ENCODE measurements at regions not wholly inside any gene's neighbourhood (a gene's known extent, or its start where the extent isn't known, plus 50 kb on each side); places are given as distances from the start of the nearest gene placed in this dataset.

DNA sequence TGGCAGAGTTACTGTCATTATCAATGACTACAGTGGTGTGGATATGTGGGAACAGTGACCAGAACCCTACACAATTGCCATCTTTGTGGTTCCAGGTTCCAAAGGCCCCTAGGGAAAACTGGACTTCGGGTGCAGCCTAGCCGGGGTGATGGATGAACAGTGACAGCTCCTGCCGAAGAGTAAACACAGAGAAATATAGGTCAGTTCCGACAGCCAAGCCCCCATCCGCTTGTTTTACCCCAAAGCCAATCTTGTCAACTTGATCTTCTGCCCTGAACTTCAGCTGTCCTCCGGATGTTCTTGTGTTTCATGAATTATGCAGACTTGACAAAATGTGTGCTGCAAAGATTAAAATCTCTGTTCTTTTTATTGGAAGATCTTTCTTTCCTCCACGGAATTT, 200.4 kb upstream of the SRRM4 start:
- no peak for DNase-seq
- no peak overlapping the region for H3K27ac Mint-ChIP-seq
- H3K4me3 Mint-ChIP-seq: no peak overlapping the region
- ChIA-PET CTCF (no interaction called here), POLR2A (no interaction called here)
- H3K4me1 Mint-ChIP-seq: no peaks in the 10 kb centered on the region
- no peaks in the 10 kb centered on the region for H3K27me3 Mint-ChIP-seq
- H3K9me3 Mint-ChIP-seq: peaks cover under 1% of the 10 kb centered on the region
- no peaks in the 10 kb centered on the region for H3K36me3 Mint-ChIP-seq (ENCODE audit: low read depth)

DNA sequence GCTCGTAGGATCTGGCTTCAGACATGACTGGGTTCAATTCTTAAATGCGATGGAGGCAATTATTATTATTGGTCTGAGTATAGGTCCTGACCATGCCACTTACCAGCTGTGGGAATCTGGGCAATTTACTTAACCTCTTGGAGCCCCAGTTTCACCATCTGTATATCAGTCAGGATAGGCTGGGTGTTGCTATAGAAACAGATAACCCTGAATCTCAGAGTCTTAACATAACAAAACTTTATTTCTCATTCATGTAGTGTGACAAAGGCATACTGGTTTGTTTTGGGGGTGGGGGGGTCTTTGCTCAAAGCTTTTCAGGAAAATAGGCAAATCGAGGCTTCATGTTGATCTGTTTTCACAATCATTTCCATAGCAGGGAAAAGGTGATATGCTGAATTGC, 199.6 kb upstream of the SRRM4 start:
- DNase-seq: no peak

DNA sequence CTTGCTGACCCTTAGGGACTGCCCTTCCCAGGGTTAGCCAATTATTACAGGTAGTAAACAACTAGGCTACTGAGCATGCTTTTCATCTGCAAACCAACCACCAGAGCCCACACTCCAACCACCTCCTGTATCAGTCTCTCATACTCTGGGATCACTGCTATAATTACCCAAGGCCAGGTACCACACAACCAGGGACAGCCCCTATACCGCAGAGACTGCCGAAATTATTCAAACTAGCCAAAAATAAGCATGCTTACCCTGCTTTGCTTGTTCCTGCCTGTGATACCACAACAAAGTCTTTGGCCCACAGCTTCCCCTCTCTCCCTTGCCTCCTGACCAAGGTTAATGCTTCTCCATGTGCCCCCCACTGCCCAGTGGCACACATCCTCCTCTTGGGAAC, 197.6 kb upstream of the SRRM4 start:
- no peaks in the 10 kb centered on the region for H3K27me3 Mint-ChIP-seq
- no peaks in the 10 kb centered on the region for H3K36me3 Mint-ChIP-seq (ENCODE audit: low read depth)
- H3K27ac Mint-ChIP-seq: no peak overlapping the region
- no peak overlapping the region for H3K4me3 Mint-ChIP-seq
- H3K4me1 Mint-ChIP-seq: no peaks in the 10 kb centered on the region
- ChIA-PET CTCF (no interaction called here), POLR2A (no interaction called here)
- DNase-seq: no peak
- peaks cover 2% of the 10 kb centered on the region for H3K9me3 Mint-ChIP-seq

More for the DNA sequence above, 199.6 kb upstream of the SRRM4 start:
- Mint-ChIP-seq H3K9me3 (peaks cover 2% of the 10 kb centered on the region), H3K27ac (no peak overlapping the region), H3K4me1 (no peaks in the 10 kb centered on the region), H3K27me3 (no peaks in the 10 kb centered on the region), H3K36me3 (ENCODE audit: low read depth) (no peaks in the 10 kb centered on the region), H3K4me3 (no peak overlapping the region)
- CTCF ChIA-PET: no interaction called here
- POLR2A ChIA-PET: no interaction called here

DNA sequence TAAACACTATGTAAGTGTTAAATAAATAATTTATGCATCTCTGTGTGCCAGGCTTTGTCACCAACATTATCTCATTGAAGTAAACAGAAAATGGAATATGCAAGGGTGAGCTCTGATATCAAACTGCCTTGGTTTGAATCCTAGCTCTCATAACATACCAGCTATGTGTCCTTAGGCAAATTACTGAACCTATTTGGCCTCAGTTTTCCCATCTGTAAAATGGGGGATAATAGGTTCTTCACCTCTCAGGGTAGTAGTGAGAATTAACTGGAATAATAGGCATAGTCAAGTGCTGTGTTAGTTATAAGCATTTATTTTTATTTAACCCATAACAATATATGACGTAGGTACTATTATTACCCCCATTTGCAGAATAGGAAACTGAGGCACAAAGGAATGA, 190.8 kb upstream of the SRRM4 start:
- ChIA-PET POLR2A (no interaction called here), CTCF (no interaction called here)
- Mint-ChIP-seq H3K4me1 (no peaks in the 10 kb centered on the region), H3K27me3 (no peaks in the 10 kb centered on the region), H3K36me3 (ENCODE audit: low read depth) (no peaks in the 10 kb centered on the region), H3K27ac (no peak overlapping the region), H3K9me3 (peaks cover 2% of the 10 kb centered on the region), H3K4me3 (no peak overlapping the region)
- no peak for DNase-seq

DNA sequence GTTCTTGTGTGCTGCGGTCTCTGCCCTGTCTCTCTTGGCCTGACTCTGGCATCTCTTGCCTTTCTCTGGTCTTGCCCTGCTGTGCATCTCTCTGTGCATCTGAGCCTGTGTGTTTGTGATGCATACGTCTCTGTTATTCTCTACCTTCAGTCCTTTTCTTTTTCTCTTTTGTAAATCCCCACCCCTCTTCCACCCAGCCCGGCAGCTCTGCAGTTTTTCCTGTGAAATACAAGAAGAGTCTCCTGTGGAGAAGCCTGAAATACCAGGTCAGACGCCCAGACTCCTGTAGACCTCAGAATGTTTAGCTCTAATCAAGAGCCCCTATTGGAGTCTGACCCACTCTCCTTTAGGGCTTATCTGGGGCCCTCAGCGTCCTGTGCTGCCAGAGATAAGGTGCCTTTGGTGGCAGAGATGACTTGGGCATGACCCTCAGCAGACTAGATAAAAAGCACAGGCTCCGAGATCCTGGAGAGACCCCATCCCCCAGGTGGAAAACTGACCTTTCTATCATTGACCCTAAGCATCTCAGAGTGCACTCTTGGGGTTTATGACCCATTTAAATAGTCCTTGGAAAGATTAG, 167.5 kb upstream of the SRRM4 start:
- H3K36me3 Mint-ChIP-seq (ENCODE audit: low read depth): no peaks in the 10 kb centered on the region
- no peaks in the 10 kb centered on the region for H3K4me1 Mint-ChIP-seq
- no peak for DNase-seq
- no peak overlapping the region for H3K4me3 Mint-ChIP-seq
- ChIA-PET POLR2A (no interaction called here), CTCF (no interaction called here)
- no peaks in the 10 kb centered on the region for H3K27me3 Mint-ChIP-seq
- H3K27ac Mint-ChIP-seq: no peak overlapping the region
- no peaks in the 10 kb centered on the region for H3K9me3 Mint-ChIP-seq

DNA sequence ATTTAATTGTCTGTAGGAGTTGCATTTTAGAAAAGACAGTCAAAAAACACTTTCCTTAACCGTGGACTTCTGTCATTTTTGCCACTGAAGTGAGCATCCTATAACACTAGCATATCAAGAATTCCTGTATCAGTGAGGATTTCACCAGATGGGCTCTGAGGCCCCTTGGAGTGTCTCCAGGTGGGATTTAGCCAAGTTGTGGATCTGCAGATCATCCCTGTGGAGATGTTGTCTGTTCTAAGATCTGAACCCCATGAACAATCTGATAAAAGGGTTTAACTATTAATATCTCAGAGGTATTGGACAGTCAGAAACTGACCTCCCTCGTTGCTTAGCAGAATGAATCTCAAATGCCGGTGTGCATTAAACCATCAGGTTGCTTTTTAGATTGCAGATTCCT, 165.0 kb upstream of the SRRM4 start:
- ChIA-PET CTCF (no interaction called here), POLR2A (no interaction called here)
- H3K4me3 Mint-ChIP-seq: no peak overlapping the region
- no peak overlapping the region for H3K27ac Mint-ChIP-seq
- H3K27me3 Mint-ChIP-seq: no peaks in the 10 kb centered on the region
- H3K9me3 Mint-ChIP-seq: no peaks in the 10 kb centered on the region
- H3K36me3 Mint-ChIP-seq (ENCODE audit: low read depth): no peaks in the 10 kb centered on the region
- H3K4me1 Mint-ChIP-seq: no peaks in the 10 kb centered on the region
- no peak for DNase-seq

DNA sequence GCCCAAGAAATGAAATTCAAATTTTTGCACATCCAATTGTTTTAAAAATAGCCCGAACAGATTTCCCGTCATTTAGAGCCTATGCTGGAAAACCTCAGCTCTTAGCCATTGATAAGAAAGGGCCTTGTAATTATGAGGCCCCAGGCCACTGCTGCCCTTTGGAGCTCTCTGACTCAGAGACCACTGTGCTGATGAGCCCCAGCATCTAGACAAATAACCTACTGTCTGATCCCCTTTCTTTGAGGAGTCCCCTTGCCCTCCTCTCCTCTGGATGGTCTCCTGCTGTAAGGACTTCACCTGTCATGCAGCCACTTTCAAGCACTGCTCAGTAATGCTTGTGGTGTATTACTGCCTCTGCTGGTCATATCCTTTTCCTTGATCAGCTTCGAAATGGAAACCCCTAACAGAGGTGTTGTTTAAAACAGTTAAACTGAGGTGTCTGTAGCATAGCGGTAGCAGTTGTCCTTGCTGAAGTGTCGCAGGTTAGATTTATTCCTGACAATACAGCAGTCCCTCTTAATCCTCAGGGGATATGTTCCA, 159.9 kb upstream of the SRRM4 start:
- no peak overlapping the region for H3K27ac Mint-ChIP-seq
- DNase-seq: no peak
- no peak overlapping the region for H3K4me3 Mint-ChIP-seq
- ChIA-PET POLR2A (no interaction called here), CTCF (no interaction called here)
- H3K27me3 Mint-ChIP-seq: no peaks in the 10 kb centered on the region
- no peaks in the 10 kb centered on the region for H3K36me3 Mint-ChIP-seq (ENCODE audit: low read depth)
- H3K9me3 Mint-ChIP-seq: peaks cover 3% of the 10 kb centered on the region
- no peaks in the 10 kb centered on the region for H3K4me1 Mint-ChIP-seq

DNA sequence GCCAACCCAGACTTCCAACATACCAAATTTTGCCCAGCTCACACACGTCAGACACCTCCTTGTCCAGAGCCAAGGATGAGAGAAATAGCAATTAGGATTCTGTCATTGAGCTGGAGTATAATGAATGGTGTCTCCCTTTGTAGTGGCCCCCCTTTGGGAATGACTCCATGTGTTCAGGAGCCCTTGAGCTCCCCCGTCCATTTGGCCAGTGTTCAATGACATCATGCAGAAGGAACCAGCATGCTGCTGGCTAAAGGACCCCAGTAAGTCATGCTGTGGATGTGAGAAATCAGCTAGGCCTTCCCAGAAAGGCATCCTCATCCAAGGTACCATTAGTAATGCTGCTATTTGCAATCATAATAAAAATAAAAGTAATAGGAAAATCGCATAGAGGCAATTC, 158.8 kb upstream of the SRRM4 start:
- no peak for DNase-seq
- ChIA-PET CTCF (no interaction called here), POLR2A (no interaction called here)
- H3K4me3 Mint-ChIP-seq: no peak overlapping the region
- H3K36me3 Mint-ChIP-seq (ENCODE audit: low read depth): no peaks in the 10 kb centered on the region
- H3K27me3 Mint-ChIP-seq: no peaks in the 10 kb centered on the region
- H3K27ac Mint-ChIP-seq: no peak overlapping the region
- H3K9me3 Mint-ChIP-seq: peaks cover 3% of the 10 kb centered on the region
- H3K4me1 Mint-ChIP-seq: no peaks in the 10 kb centered on the region

DNA sequence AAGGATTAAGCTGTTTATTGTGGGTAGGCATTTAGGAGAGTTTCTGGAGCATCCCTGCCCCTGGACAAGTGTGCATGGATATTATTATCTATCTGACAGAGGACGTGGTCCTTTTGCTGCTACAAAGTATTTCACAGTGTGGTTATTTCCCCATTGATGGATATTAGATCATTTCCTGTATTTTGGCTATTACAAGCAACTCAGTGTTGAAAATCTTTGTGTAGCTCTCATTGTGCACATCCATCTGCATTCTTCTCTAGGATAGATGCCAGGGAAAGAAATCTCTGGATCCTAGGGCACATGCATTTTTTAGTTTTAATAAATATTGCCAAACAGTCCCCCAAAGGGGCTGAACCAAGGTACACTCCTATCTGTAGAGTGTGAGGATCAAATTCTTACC, 154.3 kb upstream of the SRRM4 start:
- DNase-seq: no peak
- no peaks in the 10 kb centered on the region for H3K36me3 Mint-ChIP-seq (ENCODE audit: low read depth)
- H3K9me3 Mint-ChIP-seq: peaks cover 3% of the 10 kb centered on the region
- POLR2A ChIA-PET: no interaction called here
- no peak overlapping the region for H3K4me3 Mint-ChIP-seq
- no peaks in the 10 kb centered on the region for H3K27me3 Mint-ChIP-seq
- H3K4me1 Mint-ChIP-seq: no peaks in the 10 kb centered on the region
- no peak overlapping the region for H3K27ac Mint-ChIP-seq
- CTCF ChIA-PET: no interaction called here

DNA sequence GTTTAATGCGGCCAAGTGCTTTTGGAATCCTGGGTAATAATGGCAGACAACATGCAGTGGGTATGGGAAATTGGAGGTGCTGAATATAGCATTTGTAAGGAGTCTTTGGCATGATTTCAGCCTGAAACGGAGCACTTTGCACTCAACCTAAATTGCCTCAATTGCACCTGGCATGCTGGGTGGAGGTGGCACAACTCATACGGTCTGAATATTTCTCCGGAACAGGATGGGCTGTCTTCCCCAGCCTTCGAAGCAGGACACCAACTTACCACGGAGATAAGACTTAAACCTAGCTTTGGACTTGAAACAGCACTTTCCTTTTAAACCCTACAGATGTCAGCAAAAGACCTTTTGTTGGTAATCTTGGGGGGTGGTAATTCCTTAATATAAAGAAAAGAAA, 153.7 kb upstream of the SRRM4 start:
- H3K27me3 Mint-ChIP-seq: no peaks in the 10 kb centered on the region
- POLR2A ChIA-PET: no interaction called here
- H3K27ac Mint-ChIP-seq: no peak overlapping the region
- peaks cover 3% of the 10 kb centered on the region for H3K9me3 Mint-ChIP-seq
- no peak overlapping the region for H3K4me3 Mint-ChIP-seq
- no peak for DNase-seq
- H3K4me1 Mint-ChIP-seq: no peaks in the 10 kb centered on the region
- CTCF ChIA-PET: no interaction called here
- no peaks in the 10 kb centered on the region for H3K36me3 Mint-ChIP-seq (ENCODE audit: low read depth)

DNA sequence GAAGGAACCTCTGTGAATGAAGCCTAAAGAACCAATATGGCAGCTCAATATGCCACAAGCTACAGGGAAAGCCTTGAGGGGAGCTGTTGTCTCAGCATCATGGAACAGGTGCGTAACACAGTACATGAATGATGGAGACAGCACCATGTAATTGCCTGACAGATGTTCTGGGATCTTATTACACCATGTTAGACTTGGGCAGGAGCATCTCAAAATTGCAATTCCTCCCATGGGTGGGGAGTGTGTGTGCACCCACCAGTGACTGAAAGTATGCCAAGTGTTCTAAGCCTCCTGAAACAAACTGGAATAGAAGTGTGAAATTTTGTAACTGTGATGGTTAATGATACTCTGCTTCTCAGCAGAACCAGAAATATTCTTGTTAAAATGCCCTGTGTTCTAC, 151.0 kb upstream of the SRRM4 start:
- H3K4me1 Mint-ChIP-seq: no peaks in the 10 kb centered on the region
- DNase-seq: no peak
- ChIA-PET CTCF (interaction anchor here (1.3 kb wide), 1 partner anchor 14 kb away, joined by 3 read pairs; no protein-coding TSS in a partner anchor), POLR2A (no interaction called here)
- no peaks in the 10 kb centered on the region for H3K36me3 Mint-ChIP-seq (ENCODE audit: low read depth)
- no peak overlapping the region for H3K4me3 Mint-ChIP-seq
- no peaks in the 10 kb centered on the region for H3K9me3 Mint-ChIP-seq
- H3K27me3 Mint-ChIP-seq: no peaks in the 10 kb centered on the region
- H3K27ac Mint-ChIP-seq: no peak overlapping the region

DNA sequence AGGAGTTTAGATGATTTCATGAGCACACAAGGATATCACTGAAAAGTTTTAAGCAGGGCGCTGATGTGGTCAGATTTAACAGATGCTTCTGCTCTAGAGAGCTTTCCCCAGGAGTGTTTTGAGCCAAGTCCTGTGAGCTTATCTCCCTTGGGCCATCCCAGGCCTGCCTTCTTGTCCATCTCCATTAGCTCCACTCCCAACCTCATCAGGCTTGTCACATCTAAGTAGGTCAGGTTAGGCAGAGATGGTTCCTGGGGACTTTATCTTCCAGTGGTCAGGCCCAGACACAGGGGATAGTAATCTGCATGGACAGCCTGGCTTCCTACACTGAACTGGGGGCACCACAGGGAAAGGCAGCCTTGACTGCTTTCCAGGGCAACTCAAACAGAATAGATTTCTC, 145.4 kb upstream of the SRRM4 start:
- H3K4me1 Mint-ChIP-seq: no peaks in the 10 kb centered on the region
- no peak overlapping the region for H3K27ac Mint-ChIP-seq

DNA sequence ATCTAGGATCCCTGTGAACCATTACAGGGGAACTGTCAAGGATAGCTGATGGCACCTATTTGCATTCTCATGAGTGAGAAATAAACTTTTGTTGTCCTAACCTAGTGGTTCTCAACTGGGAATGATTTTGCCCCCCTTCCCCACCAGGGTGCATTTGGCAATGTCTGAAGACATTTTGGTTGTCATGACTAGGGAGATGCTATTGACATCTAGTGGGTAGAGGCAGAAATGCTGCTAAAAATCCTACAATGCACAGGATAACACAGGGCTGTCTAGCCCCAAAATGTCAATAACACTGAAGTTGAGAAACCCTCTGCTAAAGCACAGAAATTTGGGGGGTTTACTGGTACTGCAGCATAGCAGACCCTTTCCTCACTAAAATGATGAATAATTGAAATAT, 140.9 kb upstream of the SRRM4 start:
- Mint-ChIP-seq H3K36me3 (ENCODE audit: low read depth) (no peaks in the 10 kb centered on the region), H3K4me1 (no peaks in the 10 kb centered on the region), H3K4me3 (no peak overlapping the region), H3K27me3 (no peaks in the 10 kb centered on the region), H3K27ac (no peak overlapping the region), H3K9me3 (no peaks in the 10 kb centered on the region)
- CTCF ChIA-PET: no interaction called here
- POLR2A ChIA-PET: no interaction called here
- no peak for DNase-seq

More for the DNA sequence above, 145.4 kb upstream of the SRRM4 start:
- ChIA-PET CTCF (no interaction called here), POLR2A (no interaction called here)
- Mint-ChIP-seq H3K36me3 (ENCODE audit: low read depth) (no peaks in the 10 kb centered on the region), H3K27me3 (no peaks in the 10 kb centered on the region), H3K4me3 (no peak overlapping the region), H3K9me3 (no peaks in the 10 kb centered on the region)
- no peak for DNase-seq

DNA sequence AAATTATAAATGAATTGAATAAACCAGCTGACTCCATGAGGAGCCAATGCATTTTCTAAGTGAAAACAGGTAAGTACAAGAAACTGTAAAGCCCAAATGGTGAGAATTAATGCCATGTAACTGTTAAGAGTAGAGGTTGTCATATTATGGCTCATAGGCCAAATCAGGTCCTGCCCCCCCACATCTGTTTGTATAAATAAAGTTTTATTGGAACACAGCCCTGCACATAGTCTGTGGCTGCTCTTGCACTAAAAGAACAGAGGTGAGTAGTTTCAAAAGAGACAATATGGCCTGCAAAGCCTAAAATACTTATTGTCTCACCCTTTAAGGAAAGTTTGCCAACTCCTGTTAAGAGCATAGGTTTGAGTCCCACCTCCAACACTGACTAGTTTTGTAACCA, 140.5 kb upstream of the SRRM4 start:
- CTCF ChIA-PET: no interaction called here

More for the DNA sequence above, 140.5 kb upstream of the SRRM4 start:
- POLR2A ChIA-PET: no interaction called here
- DNase-seq: no peak
- no peak overlapping the region for H3K4me3 Mint-ChIP-seq
- H3K9me3 Mint-ChIP-seq: peaks cover 2% of the 10 kb centered on the region
- no peaks in the 10 kb centered on the region for H3K36me3 Mint-ChIP-seq (ENCODE audit: low read depth)
- H3K4me1 Mint-ChIP-seq: no peaks in the 10 kb centered on the region
- H3K27me3 Mint-ChIP-seq: no peaks in the 10 kb centered on the region
- H3K27ac Mint-ChIP-seq: no peak overlapping the region

Measured in activated CD4-positive, alpha-beta T cell treated with anti-CD3 and anti-CD28 coated beads, Interleukin-2, amount 10 ng/mL, durations not matched to agents 7 days and 5 days (primary cell).